ENCODE measurements at regions not wholly inside any gene's neighbourhood (a gene's known extent, or its start where the extent isn't known, plus 50 kb on each side); places are given as distances from the start of the nearest gene placed in this dataset.

- TF ChIP-seq EZH2phosphoT487 (conservative IDR thresholded peaks at IDR 0.05; ENCODE audit: low read length) (no peak), CTCF (IDR thresholded peaks at IDR 0.05; ENCODE audit: insufficient read depth, low read length, poor library complexity, severe bottlenecking) (no peak)
These were observed 443.2 kb upstream of the FOXG1 start for GRCh38 chr14:28323366-28323765.

Measured in SU-DHL-6 (cell line).